ENCODE measurements at regions not wholly inside any gene's neighbourhood (a gene's known extent, or its start where the extent isn't known, plus 50 kb on each side); places are given as distances from the start of the nearest gene placed in this dataset.

GRCh38 chr6:132101535-132101934, 150.4 kb upstream of the CCN2 start:
- Histone ChIP-seq H3K27me3 (replicated peaks in 1 of 4; ENCODE audit: control insufficient read depth in 3 of 4, extremely low read depth in 1 of 4, insufficient read depth in 3 of 4, low read length in 3 of 4) (no peaks in the 10 kb centered on the region), H2BK20ac (ENCODE audit: low read length) (no peak overlapping the region), H2BK15ac (ENCODE audit: low read length) (no peak overlapping the region), H2BK12ac (ENCODE audit: low read depth, low read length) (no peak overlapping the region), H3K27ac (ENCODE audit: low read depth, low read length) (no peak overlapping the region), H3K36me3 (ENCODE audit: control insufficient read depth in 2 of 4, insufficient read depth in 4 of 4, low read length in 3 of 4) (no peaks in the 10 kb centered on the region; a peak in 1 of 8 replicates), H3K9ac (replicated peaks in 1 of 4; ENCODE audit: extremely low read depth in 1 of 4, low read depth in 3 of 4, low read length in 3 of 4) (no peak overlapping the region), H3K4me2 (ENCODE audit: insufficient read depth in 1 of 2, low read depth in 2 of 2, low read length in 2 of 2) (no peak overlapping the region), H3K18ac (ENCODE audit: extremely low read depth, low read length) (no peak overlapping the region), H2BK5ac (ENCODE audit: low read depth, low read length) (no peak overlapping the region), H4K8ac (ENCODE audit: extremely low read depth, insufficient read depth, low read length) (no peak overlapping the region), H2BK120ac (replicated peaks; ENCODE audit: low read depth, low read length) (no peak overlapping the region), H3K4me3 (ENCODE audit: extremely low read depth in 1 of 4, insufficient read depth in 2 of 4, low read depth in 3 of 4, low read length in 4 of 4) (no peak overlapping the region), H3K56ac (replicated peaks; ENCODE audit: insufficient read length, low read depth, low read length) (no peak overlapping the region), H2AFZ (ENCODE audit: low read length) (no peak overlapping the region), H3K4me1 (replicated peaks in 1 of 4; ENCODE audit: control insufficient read depth in 3 of 4, insufficient read depth in 4 of 4, low read length in 3 of 4) (no peaks in the 10 kb centered on the region), H3K14ac (ENCODE audit: insufficient read length) (no peak overlapping the region), H4K91ac (replicated peaks; ENCODE audit: insufficient read length, low read length) (no peak overlapping the region), H3K23me2 (ENCODE audit: low read depth, low read length) (no peaks in the 10 kb centered on the region), H2AK5ac (ENCODE audit: low read depth, low read length) (no peak overlapping the region), H3K9me3 (ENCODE audit: insufficient read depth in 2 of 2, low read depth in 1 of 2, low read length in 1 of 2) (peaks cover 3 to 6% of the 10 kb centered on the region in 2 experiments; a peak in 1 of 4 replicates), H3K79me1 (ENCODE audit: low read depth, low read length) (no peaks in the 10 kb centered on the region; the same call in 1 of the 2 replicates), H4K5ac (ENCODE audit: insufficient read length, low read depth, low read length) (no peak overlapping the region), H3K4ac (replicated peaks; ENCODE audit: insufficient read length, low read depth, low read length) (no peak overlapping the region), H4K20me1 (replicated peaks in 1 of 2; ENCODE audit: control insufficient read depth in 1 of 2, insufficient read depth in 2 of 2, low read length in 2 of 2) (no peaks in the 10 kb centered on the region), H3K23ac (ENCODE audit: insufficient read length) (no peak overlapping the region), H3K79me2 (ENCODE audit: control insufficient read depth in 1 of 2, insufficient read depth in 2 of 2, low read length in 2 of 2) (no peaks in the 10 kb centered on the region)
- FAIRE-seq (no peak), DNase-seq (ENCODE audit: low read depth in 1 of 2, low spot score in 2 of 2) (no peak)
- ChIA-PET CTCF (ENCODE audit: partially characterized antibody) (no interaction called here), POLR2A (ENCODE audit: partially characterized antibody) (no interaction called here)
- 90% methylated on average over 3 of the region's 3 CpGs; no CpG with 5 or more reads in 1 of the 2 experiments for WGBS, 2 experiments (ENCODE audit: extremely low coverage in 1 of 2, insufficient coverage in 1 of 2, insufficient read length in 1 of 2, insufficient replicate concordance in 2 of 2, low coverage in 1 of 2, low lambda C conversion rate in 2 of 2, missing lambda C conversion rate in 1 of 2)
- TF ChIP-seq MAFK (IDR thresholded peaks at IDR 0.05; ENCODE audit: low read depth, low read length) (no peak), NRF1 (IDR thresholded peaks at IDR 0.05; ENCODE audit: low read depth, low read length) (no peak), RAD21 (IDR thresholded peaks at IDR 0.05 in 1 of 2, conservative IDR thresholded peaks at IDR 0.05 in 1 of 2; ENCODE audit: low read depth in 2 of 2, low read length in 2 of 2) (no peak), SUZ12 (IDR thresholded peaks at IDR 0.05; ENCODE audit: low read length) (no peak), KDM4A (IDR thresholded peaks at IDR 0.05; ENCODE audit: low read depth, low read length, severe bottlenecking) (no peak), CBX5 (IDR thresholded peaks at IDR 0.05; ENCODE audit: low read depth, low read length) (no peak), EGR1 (IDR thresholded peaks at IDR 0.05; ENCODE audit: borderline replicate concordance, low read depth, low read length) (no peak)

Data from H1 (cell line).